ENCODE measurements at regions not wholly inside any gene's neighbourhood (a gene's known extent, or its start where the extent isn't known, plus 50 kb on each side); places are given as distances from the start of the nearest gene placed in this dataset.

DNA sequence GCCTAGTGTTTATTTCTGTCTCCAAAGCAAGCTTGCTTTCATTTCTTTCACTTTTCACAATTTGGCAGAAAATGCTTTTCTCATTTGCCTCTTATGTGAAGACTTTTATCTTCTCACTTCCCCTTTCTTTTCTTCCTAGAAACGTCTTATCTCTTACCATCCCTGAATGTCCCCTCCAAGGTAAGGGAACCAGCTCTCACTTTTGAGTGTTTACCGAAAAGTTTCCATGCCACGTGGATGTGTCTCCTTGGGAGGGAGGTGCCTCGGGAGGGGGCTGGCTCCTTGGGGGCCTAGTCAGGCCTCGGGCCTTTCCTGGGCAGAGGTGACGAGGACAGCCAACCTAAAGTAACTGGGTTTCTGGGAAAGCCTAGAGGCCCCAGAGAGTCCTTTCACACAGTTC, 127.4 kb downstream of the CD24 start (continued):
- TF ChIP-seq ZNF589 (CRISPR knock-in tag; IDR thresholded peaks at IDR 0.05; ENCODE audit: low read depth) (no peak), RB1 (IDR thresholded peaks at IDR 0.05; ENCODE audit: low read depth) (no peak), NRF1 (conservative IDR thresholded peaks at IDR 0.05 in 1 of 2, IDR thresholded peaks at IDR 0.05 in 1 of 2) (no peak), ZFX (CRISPR knock-in tag; IDR thresholded peaks at IDR 0.05) (peak; percentile 85), HSF4 (CRISPR knock-in tag; IDR thresholded peaks at IDR 0.05; ENCODE audit: borderline replicate concordance) (no peak), ETV6 (IDR thresholded peaks at IDR 0.05; ENCODE audit: borderline replicate concordance in 1 of 2, low read depth in 2 of 2, low read length in 1 of 2) (peak in 1 of 2 experiments; percentile 71; a peak in 1 of 4 replicates), ETV6 (CRISPR knock-in tag; IDR thresholded peaks at IDR 0.05; ENCODE audit: borderline replicate concordance) (no peak), TAF15 (IDR thresholded peaks at IDR 0.05; ENCODE audit: low read depth, low read length) (no peak), ZNF57 (CRISPR knock-in tag; IDR thresholded peaks at IDR 0.05) (no peak), ZNF175 (CRISPR knock-in tag; IDR thresholded peaks at IDR 0.05; ENCODE audit: low read depth) (0 out of 2 replicates have a peak, but pooled peaks have one; percentile 10), LCOR (CRISPR knock-in tag; IDR thresholded peaks at IDR 0.05) (no peak), SMAD4 (CRISPR knock-in tag; conservative IDR thresholded peaks at IDR 0.05) (peak; percentile 63), ELF4 (CRISPR knock-in tag; IDR thresholded peaks at IDR 0.05) (0 out of 2 replicates have a peak, but pooled peaks have one; percentile 57), RBM22 (IDR thresholded peaks at IDR 0.05; ENCODE audit: low read depth, low read length, poor library complexity, severe bottlenecking) (no peak), ZNF121 (CRISPR knock-in tag; conservative IDR thresholded peaks at IDR 0.05) (no peak), NR4A1 (CRISPR knock-in tag; IDR thresholded peaks at IDR 0.05) (no peak), NR4A1 (tag; IDR thresholded peaks at IDR 0.05) (peak; percentile 37; the same call in 1 of the 2 replicates), NR3C1 (CRISPR knock-in tag; IDR thresholded peaks at IDR 0.05) (no peak), HDAC1 (IDR thresholded peaks at IDR 0.05) (peak in 1 of 2 experiments; percentile 71; a peak in 1 of 4 replicates), FUS (optimal IDR thresholded peaks at IDR 0.05; ENCODE audit: low read depth, low read length) (no peak), FOS (IDR thresholded peaks at IDR 0.05; ENCODE audit: extremely low read depth, insufficient read length) (no peak)
- TF ChIP-seq, protein P1, sequence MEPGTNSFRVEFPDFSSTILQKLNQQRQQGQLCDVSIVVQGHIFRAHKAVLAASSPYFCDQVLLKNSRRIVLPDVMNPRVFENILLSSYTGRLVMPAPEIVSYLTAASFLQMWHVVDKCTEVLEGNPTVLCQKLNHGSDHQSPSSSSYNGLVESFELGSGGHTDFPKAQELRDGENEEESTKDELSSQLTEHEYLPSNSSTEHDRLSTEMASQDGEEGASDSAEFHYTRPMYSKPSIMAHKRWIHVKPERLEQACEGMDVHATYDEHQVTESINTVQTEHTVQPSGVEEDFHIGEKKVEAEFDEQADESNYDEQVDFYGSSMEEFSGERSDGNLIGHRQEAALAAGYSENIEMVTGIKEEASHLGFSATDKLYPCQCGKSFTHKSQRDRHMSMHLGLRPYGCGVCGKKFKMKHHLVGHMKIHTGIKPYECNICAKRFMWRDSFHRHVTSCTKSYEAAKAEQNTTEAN (CRISPR knock-in tag; IDR thresholded peaks at IDR 0.05) = no peak
- TF ChIP-seq, protein P2, sequence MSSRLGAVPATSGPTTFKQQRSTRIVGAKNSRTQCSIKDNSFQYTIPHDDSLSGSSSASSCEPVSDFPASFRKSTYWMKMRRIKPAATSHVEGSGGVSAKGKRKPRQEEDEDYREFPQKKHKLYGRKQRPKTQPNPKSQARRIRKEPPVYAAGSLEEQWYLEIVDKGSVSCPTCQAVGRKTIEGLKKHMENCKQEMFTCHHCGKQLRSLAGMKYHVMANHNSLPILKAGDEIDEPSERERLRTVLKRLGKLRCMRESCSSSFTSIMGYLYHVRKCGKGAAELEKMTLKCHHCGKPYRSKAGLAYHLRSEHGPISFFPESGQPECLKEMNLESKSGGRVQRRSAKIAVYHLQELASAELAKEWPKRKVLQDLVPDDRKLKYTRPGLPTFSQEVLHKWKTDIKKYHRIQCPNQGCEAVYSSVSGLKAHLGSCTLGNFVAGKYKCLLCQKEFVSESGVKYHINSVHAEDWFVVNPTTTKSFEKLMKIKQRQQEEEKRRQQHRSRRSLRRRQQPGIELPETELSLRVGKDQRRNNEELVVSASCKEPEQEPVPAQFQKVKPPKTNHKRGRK (tag; IDR thresholded peaks at IDR 0.05) = no peak
- TF ChIP-seq, protein P3, sequence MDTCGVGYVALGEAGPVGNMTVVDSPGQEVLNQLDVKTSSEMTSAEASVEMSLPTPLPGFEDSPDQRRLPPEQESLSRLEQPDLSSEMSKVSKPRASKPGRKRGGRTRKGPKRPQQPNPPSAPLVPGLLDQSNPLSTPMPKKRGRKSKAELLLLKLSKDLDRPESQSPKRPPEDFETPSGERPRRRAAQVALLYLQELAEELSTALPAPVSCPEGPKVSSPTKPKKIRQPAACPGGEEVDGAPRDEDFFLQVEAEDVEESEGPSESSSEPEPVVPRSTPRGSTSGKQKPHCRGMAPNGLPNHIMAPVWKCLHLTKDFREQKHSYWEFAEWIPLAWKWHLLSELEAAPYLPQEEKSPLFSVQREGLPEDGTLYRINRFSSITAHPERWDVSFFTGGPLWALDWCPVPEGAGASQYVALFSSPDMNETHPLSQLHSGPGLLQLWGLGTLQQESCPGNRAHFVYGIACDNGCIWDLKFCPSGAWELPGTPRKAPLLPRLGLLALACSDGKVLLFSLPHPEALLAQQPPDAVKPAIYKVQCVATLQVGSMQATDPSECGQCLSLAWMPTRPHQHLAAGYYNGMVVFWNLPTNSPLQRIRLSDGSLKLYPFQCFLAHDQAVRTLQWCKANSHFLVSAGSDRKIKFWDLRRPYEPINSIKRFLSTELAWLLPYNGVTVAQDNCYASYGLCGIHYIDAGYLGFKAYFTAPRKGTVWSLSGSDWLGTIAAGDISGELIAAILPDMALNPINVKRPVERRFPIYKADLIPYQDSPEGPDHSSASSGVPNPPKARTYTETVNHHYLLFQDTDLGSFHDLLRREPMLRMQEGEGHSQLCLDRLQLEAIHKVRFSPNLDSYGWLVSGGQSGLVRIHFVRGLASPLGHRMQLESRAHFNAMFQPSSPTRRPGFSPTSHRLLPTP (IDR thresholded peaks at IDR 0.05; ENCODE audit: borderline replicate concordance, extremely low read depth, insufficient read length) = no peak

Data from K562 (cell line).